ENCODE measurements at regions not wholly inside any gene's neighbourhood (a gene's known extent, or its start where the extent isn't known, plus 50 kb on each side); places are given as distances from the start of the nearest gene placed in this dataset.

DNA sequence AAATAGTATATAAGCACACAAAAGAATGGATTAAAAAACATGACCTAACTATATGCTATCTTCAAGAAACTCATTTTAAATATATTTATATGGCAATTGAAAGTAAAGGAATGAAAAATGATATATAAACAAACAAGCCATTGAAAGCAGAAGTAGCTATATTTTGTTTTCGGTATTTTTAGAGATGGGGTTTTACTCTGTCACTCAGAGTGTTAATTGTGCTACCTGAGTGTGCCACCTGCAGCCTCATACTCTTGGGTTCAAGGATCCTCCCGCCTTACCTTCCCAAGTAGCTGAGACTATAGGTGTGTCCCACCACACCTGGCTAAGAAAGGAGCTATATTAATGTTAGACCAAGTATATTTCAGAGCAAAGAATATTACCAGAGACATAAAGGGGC, 624.1 kb downstream of the BUD13 start:
- Mint-ChIP-seq H3K4me1 (peaks cover 28% of the 10 kb centered on the region), H3K27me3 (ENCODE audit: low read depth, poor library complexity) (peaks cover 8% of the 10 kb centered on the region), H3K9me3 (peaks cover 39% of the 10 kb centered on the region), H3K27ac (no peak overlapping the region), H3K4me3 (no peak overlapping the region), H3K36me3 (ENCODE audit: low read depth) (peaks cover 21% of the 10 kb centered on the region)
- no peak for TF ChIP-seq CTCF (IDR thresholded peaks at IDR 0.05)
- no peak for DNase-seq

GRCh38 chr11:116148056-116148455, 624.7 kb downstream of the BUD13 start:
- H3K4me1 Mint-ChIP-seq, result peaks cover 28% of the 10 kb centered on the region
- H3K36me3 Mint-ChIP-seq (ENCODE audit: low read depth), result peaks cover 21% of the 10 kb centered on the region

GRCh38 chr11:116145187-116145865, 627.5 kb downstream of the BUD13 start:
- H3K27ac Mint-ChIP-seq, result no peak overlapping the region

More at GRCh38 chr11:116148056-116148455, 624.7 kb downstream of the BUD13 start:
- TF ChIP-seq CTCF (IDR thresholded peaks at IDR 0.05), result no peak
- peaks cover 8% of the 10 kb centered on the region for H3K27me3 Mint-ChIP-seq (ENCODE audit: low read depth, poor library complexity)
- no peak overlapping the region for H3K27ac Mint-ChIP-seq
- peaks cover 34% of the 10 kb centered on the region for H3K9me3 Mint-ChIP-seq
- peak overlapping the region; percentile 61 for H3K4me3 Mint-ChIP-seq
- peak; percentile 47 for DNase-seq

DNA sequence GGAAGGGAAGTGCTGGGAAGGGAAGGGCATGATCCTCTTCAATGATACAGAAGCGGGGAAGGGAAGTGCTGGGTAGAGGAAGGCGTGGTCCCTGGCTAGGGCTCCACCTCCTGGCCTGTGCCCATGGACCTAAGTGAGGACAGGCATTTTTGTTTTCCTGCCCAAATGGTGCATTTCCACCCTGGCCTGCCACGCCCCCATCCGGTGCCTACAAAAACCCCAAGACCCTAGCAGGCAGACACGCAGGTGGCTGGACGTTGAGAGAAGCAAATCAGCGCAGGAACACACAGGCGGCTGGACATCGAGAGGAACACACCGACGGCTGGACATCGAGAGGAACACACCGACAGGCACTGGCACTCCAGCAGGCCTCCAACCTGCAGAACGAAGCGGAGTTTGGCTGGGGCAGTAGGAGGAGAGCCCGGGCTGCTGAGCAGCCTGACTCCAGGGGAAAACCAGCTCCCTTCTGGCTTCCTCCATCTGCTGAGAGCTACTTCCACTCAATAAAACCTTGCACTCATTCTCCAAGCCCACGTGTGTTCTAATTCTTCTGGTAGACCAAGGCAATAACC, 628.3 kb downstream of the BUD13 start:
- H3K27me3 Mint-ChIP-seq (ENCODE audit: low read depth, poor library complexity), result peaks cover 8% of the 10 kb centered on the region
- H3K9me3 Mint-ChIP-seq, result peaks cover 13% of the 10 kb centered on the region
- no peak for TF ChIP-seq CTCF (IDR thresholded peaks at IDR 0.05)
- no peak overlapping the region for H3K4me3 Mint-ChIP-seq
- H3K27ac Mint-ChIP-seq, result no peak overlapping the region
- peaks cover 28% of the 10 kb centered on the region for H3K4me1 Mint-ChIP-seq
- DNase-seq, result no peak
- H3K36me3 Mint-ChIP-seq (ENCODE audit: low read depth), result no peaks in the 10 kb centered on the region

More at GRCh38 chr11:116145187-116145865, 627.5 kb downstream of the BUD13 start:
- Mint-ChIP-seq H3K9me3 (peaks cover 21% of the 10 kb centered on the region), H3K4me1 (peaks cover 28% of the 10 kb centered on the region), H3K36me3 (ENCODE audit: low read depth) (peaks cover 6% of the 10 kb centered on the region), H3K4me3 (no peak overlapping the region), H3K27me3 (ENCODE audit: low read depth, poor library complexity) (peaks cover 8% of the 10 kb centered on the region)
- TF ChIP-seq CTCF (IDR thresholded peaks at IDR 0.05), result no peak
- DNase-seq, result no peak

DNA sequence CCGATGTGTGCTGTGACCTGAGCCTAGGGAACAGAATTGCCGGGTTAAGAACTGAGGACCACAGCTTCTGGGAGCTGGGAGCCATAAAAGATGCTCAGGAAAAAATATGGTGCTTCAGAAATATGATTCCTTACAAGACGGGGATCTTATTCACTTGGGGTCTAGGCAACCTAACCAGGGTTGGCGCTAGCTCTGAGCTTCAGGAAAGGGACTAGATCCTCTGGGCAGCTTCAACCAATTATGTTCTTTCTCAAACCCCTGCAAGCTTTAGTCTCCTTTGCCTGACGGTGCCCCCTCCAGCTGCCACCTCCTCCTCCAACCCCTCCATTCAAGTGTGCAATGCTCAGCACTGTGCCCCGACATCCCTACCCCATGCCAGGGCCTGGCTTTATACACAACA, 634.1 kb upstream of the CADM1 start:
- DNase-seq, result no peak
- Mint-ChIP-seq H3K9me3 (peaks cover 12% of the 10 kb centered on the region), H3K27ac (no peak overlapping the region), H3K36me3 (ENCODE audit: low read depth) (no peaks in the 10 kb centered on the region), H3K27me3 (ENCODE audit: low read depth, poor library complexity) (peaks cover 6% of the 10 kb centered on the region), H3K4me1 (peaks cover 33% of the 10 kb centered on the region), H3K4me3 (no peak overlapping the region)
- no peak for TF ChIP-seq CTCF (IDR thresholded peaks at IDR 0.05)

GRCh38 chr11:116137753-116138152, 633.5 kb upstream of the CADM1 start:
- no peak for DNase-seq
- no peak for TF ChIP-seq CTCF (IDR thresholded peaks at IDR 0.05)
- peaks cover 38% of the 10 kb centered on the region for H3K4me1 Mint-ChIP-seq
- peaks cover 12% of the 10 kb centered on the region for H3K9me3 Mint-ChIP-seq
- peak overlapping the region; percentile 34 for H3K27ac Mint-ChIP-seq
- no peak overlapping the region for H3K4me3 Mint-ChIP-seq
- H3K27me3 Mint-ChIP-seq (ENCODE audit: low read depth, poor library complexity), result peaks cover 6% of the 10 kb centered on the region
- no peaks in the 10 kb centered on the region for H3K36me3 Mint-ChIP-seq (ENCODE audit: low read depth)

All from nephron progenitor cell (in vitro differentiated cells).